Fibroblast of villous mesenchyme (primary cell): ENCODE measurements at regions not wholly inside any gene's neighbourhood (a gene's known extent, or its start where the extent isn't known, plus 50 kb on each side); places are given as distances from the start of the nearest gene placed in this dataset.

Source experiments
- DNase-seq: peaks from one replicate; pipeline ENCODE4 v3.0.0-alpha.2; 2010; ENCODE audit warnings: low read depth
- H3K4me3 ChIP-seq: 2 replicates; pipeline ENCODE4 v1.5.1; 2011; ENCODE audit warnings: low read depth, mild to moderate bottlenecking, low read length
- TF ChIP-seq, protein P1 (sequence below): IDR thresholded peaks from 2 replicates; pipeline ENCODE4 v1.5.1; 2012; ENCODE audit warnings: low read depth, mild to moderate bottlenecking, low read length; ENCODE audit not compliant: insufficient read depth

DNA sequence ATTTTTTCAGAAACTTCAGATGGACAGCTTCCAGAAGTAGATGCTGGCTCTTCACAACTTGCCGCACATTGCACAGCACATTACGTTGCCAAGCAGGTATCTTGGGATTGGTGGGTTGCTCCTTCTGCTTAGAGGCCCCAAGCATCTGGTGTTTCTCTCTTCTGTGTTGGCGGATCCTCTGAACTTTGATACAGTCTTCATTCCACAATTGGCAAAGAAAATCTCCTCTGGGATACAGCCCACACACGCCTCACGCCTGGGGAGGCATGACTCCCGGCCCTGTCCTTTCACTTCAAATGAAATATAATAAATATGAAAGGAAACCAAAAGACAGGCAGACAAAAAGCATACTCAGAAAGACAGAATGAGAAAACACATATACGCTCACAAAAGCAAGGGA lies 72.3 kb upstream of the PPP2R5A start:
- TF ChIP-seq, protein P1, sequence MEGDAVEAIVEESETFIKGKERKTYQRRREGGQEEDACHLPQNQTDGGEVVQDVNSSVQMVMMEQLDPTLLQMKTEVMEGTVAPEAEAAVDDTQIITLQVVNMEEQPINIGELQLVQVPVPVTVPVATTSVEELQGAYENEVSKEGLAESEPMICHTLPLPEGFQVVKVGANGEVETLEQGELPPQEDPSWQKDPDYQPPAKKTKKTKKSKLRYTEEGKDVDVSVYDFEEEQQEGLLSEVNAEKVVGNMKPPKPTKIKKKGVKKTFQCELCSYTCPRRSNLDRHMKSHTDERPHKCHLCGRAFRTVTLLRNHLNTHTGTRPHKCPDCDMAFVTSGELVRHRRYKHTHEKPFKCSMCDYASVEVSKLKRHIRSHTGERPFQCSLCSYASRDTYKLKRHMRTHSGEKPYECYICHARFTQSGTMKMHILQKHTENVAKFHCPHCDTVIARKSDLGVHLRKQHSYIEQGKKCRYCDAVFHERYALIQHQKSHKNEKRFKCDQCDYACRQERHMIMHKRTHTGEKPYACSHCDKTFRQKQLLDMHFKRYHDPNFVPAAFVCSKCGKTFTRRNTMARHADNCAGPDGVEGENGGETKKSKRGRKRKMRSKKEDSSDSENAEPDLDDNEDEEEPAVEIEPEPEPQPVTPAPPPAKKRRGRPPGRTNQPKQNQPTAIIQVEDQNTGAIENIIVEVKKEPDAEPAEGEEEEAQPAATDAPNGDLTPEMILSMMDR = no peak
- DNase-seq = no peak
- H3K4me3 ChIP-seq = no peak overlapping the region

DNA sequence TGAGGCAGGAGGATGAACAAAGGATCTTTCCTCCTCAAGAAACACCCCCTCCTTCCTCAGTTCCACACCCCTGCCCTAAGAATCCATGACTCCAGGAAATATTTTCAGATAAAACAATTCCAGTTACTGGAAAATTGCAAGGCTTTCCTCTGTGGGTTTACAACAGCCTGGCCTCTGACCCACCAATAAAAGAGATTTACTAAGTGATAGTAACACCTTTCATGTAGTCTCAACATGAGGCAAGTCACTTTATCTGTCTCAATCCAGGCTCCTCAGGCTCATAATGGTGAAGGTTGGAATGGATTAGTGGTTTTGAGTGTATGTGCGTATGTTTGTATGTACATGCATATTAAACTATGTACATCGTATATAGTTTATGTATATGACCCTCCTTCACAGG lies 71.4 kb upstream of the PPP2R5A start:
- TF ChIP-seq, protein P1 = no peak
- peak; percentile 82 for DNase-seq
- H3K4me3 ChIP-seq = no peak overlapping the region

DNA sequence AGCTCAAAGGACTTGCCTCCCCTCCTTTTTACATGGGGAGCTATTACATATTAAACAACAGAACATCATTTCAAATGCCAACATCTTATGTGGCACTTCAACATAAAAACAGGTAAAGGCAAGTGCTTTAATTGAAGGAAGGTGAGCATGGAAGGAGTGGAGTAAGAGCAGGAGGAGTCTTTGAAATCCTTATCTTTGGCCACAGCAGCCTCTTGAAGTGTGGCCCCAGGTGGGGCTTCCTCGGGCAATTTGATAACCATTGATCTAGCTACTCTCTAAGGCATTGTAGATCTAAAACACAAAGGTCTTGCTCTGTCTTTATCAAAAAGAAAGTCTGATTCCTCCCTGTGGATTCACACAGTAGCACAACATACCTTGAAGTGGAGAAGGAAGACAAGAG lies 70.9 kb upstream of the PPP2R5A start:
- H3K4me3 ChIP-seq = no peak overlapping the region
- DNase-seq = no peak
- TF ChIP-seq, protein P1 = no peak

DNA sequence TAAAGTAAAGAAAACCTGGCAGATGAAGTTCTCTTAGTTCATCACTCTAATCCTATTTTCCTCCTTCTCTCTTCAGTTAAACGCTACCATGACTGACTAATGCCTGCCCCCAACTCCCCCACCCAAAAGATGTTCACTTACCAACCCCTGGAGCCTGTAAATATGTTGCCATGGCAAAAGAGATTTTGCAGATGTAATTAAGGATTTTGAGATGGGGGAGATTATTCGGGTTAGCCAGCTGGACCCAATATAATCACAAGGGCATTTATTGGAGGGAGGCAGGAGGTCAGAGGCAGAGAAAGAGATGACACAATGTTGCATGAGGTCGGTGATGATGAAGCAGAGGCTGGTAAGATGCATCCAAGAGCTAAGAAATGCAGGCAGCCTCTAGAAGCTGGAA lies 69.3 kb upstream of the PPP2R5A start:
- TF ChIP-seq, protein P1 = no peak
- no peak for DNase-seq
- H3K4me3 ChIP-seq = no peak overlapping the region

DNA sequence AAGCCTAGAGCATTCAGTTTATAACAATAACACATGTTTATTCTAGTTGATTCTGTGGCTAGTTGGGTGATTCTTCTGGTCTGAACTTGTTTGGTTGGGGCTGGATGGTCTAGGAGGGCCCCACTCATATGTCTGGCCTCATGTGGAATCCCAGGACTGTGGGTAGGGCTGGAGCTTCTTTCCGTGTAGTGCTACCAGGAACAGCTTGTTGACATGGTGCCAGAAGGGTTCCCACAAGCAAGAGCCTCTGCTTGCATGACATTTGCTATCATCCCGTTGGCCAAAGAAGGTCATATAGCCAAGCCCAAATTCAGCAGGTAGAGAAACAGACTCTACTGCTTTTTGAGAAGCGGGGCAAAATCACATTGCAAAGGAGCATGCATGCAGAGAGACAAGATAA lies 67.6 kb upstream of the PPP2R5A start:
- DNase-seq = no peak
- TF ChIP-seq, protein P1 = no peak

DNA sequence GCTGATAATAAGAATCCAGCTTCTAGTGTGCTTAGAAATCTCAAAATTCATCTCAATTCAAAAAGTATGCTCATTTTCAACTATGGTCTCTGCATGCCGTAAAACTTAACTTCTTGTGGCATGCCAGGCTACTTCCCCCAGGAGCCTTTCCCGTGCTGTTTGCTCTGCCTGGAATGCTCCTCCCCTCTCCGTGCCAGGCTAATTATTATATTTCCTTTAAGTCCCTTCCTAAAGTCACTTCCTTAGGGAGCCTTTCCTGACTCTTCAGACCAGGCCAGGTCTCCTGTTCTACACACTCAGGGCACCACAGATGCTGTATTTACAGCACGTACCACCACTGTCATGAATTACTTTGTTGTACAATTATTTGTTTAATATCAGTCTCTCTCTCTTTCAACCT lies 67.1 kb upstream of the PPP2R5A start:
- TF ChIP-seq, protein P1 = no peak
- no peak overlapping the region for H3K4me3 ChIP-seq
- no peak for DNase-seq

More for the DNA sequence above, 67.6 kb upstream of the PPP2R5A start:
- H3K4me3 ChIP-seq = no peak overlapping the region

DNA sequence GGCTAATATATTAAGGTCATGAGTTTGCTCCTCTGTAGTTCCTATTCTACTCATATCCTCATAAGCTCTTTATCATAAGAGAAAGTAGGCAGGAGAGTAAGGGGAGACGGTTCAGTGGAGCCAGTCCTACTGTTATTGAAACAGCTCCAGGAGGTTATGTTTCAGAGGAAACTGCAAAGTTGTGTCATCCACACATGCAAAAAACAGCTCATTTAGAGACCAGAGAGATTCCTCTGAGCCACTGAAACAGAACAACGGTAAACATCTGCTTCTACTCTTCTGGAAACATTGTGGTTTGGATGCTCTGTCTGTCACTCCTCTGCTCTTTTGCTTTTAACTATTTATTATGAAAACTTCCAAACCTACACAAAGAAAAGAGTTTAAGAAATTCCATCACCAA lies 66.3 kb upstream of the PPP2R5A start:
- DNase-seq = peak; percentile 86
- H3K4me3 ChIP-seq = no peak overlapping the region
- TF ChIP-seq, protein P1 = no peak
